HCEC 1CT (cell line): ENCODE measurements at regions not wholly inside any gene's neighbourhood (a gene's known extent, or its start where the extent isn't known, plus 50 kb on each side); places are given as distances from the start of the nearest gene placed in this dataset.

Experiments
- DNase-seq: peaks from one replicate; pipeline ENCODE4 v3.0.0-alpha.2; 2017

DNA sequence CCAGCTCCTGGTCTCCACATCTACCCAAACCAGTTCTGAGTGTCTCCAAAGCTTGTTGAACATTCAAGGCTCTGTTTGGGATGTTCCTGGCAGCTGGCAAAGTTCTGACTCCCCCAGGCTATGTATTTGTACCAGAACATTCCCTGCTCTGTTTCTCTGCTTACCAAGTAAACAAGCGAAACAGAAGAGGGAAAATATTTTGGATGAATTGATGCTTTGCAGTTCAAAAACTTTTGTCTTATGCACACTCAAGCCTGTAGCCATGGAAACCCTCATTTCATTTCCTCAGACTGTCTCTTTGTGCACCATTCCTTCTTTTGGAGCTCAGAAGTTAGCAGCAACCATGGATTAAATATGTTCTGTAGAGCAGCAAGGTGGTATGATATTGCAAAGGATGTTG lies 145.8 kb downstream of the ACTL7B start:
- DNase-seq = no peak

DNA sequence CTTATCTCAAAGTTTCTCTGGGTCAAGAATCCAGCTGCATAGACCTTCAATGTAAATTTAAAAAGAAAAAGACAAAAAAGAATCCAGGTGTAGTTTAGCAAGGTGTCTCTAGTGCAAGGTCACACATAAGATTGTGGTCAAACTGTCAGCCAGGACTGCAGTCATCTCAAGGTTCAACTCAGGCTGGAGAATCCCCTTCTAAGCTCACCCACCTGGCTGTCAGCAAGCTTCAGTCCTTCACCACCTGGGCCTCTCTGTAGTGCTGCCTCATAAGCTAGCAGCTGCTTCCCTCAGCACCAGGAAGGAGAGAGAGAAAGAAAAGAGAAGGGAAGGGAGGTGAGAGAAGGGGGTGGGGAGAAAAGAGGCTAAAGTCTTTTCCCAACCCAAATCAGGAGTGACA lies 146.7 kb downstream of the ACTL7B start:
- DNase-seq = no peak

DNA sequence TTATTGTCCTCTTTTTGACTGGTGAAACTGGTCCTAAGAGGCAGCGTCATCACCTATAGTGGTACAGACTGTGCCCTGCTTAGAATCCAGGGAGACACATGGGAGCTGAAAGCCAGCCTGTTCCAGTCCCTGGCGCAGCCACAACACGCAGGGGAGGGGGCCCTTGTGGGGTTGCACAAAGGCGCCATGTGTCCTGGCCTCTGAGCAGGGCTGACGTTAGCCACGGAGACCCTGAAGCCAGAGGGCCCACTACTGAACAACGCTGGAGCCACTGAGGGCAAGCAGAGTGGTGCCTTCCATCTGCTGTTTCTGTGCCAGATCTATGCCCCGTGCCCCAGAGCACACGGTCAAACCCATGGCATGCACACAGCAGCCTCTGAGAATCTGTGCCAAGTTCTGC lies 147.3 kb downstream of the ACTL7B start:
- DNase-seq = no peak

DNA sequence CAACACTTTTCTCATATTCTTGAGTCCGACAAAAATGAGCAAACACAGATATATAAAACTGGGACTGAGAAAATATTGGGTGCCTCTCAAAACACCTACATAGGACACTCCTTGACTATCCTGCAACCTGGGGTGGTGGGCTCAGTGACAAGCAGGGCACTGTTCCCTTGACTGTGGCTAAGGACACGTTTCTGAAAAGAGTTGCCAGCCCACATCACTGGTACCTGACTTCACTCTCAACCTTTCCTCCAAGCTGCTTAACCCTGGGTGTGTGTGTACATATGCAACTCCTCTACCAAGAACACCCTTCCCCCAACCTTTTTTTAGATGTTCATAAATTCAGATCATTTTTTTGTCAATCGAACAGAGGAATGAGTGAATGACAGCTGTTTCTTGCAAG lies 148.7 kb downstream of the ACTL7B start:
- DNase-seq = no peak

DNA sequence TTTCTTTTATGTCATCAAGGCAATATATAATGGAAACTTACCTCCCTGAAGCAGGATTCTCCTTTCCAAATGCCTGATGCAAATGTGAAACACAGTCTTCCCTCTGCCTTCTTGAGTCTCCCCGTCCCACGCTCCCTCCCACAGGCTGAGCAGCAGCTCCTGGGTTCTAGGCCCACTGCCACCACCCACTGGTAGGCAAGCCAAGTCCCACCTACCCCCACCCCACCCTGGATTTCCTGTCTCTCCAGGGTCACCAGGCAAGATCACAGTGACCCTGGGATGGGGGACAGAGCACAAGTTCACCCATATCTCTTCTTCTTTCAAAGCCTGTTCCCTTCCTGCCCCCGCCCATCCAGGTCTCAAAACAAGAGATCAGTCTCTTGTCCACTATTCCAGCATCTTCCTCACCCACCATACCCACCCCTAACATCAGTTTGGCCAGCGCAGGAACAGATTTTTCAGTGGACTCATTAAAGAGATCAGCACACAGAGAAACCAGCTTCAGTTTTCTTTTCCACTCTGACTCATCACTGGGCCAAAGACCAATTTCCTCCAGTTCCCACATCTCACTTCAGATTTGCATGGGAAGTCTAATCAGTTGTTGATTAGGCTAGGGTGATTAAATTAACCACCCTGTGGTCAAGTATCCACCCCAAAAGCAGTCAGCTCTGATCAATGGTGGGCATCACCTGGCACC lies 151.5 kb downstream of the ACTL7B start:
- no peak for DNase-seq

DNA sequence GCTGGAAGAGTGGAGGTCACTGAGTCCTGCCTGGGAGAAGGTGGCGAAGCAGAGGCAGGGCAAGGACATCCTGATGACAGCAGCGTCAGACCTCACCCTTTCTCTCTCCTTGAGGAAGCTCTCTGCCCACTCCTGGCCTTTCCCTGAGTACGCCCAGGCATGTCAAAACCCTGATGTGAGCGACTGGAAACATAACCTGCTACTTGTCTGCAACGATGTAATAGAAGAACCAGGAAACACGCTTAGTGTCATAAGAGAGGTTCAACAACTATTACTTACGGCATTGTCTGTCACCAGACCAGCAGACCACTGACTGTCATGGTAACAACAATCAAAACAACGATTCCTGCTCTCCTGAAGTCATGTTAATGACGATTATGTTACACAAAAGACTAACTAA lies 152.4 kb downstream of the ACTL7B start:
- no peak for DNase-seq

DNA sequence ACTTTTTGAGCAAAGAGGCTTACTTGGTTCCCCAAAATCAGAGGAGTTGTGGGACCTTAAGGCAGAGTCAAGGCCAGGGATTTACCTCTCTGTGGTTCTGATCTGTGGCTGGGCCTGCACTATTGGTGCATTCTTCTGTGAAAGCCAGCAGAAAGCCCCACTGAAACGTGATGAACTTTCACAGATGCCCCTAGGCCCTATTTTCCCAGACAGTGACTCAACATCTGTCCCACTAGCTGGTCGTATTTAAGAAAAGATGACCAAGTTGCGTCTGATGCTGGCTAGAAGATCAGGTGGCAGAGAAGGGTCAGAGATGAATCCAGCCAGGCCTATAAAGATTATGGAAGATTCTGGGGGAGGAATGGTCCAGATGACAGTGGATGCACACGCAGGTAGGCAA lies 153.1 kb downstream of the ACTL7B start:
- DNase-seq = no peak

DNA sequence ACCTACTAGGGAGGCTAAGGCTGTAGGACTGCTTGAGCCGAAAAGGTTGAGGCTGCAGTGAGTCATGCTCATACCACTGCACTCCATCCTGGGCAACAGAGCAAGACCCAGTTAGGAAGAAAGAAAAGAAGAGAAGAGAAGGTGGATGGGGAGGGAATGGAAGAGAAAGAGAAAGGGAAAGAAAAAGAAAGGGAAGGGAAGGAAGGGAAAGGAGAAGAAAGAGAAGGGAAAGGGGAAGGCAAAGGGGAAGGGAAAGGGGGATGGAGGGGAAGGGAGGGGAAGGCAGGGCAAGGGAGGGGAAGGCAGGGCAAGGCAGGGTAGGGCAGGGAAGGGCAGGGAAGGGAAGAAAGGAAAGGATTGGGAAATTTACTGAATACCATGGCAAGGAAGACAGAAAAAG lies 157.0 kb downstream of the ACTL7B start:
- no peak for DNase-seq

DNA sequence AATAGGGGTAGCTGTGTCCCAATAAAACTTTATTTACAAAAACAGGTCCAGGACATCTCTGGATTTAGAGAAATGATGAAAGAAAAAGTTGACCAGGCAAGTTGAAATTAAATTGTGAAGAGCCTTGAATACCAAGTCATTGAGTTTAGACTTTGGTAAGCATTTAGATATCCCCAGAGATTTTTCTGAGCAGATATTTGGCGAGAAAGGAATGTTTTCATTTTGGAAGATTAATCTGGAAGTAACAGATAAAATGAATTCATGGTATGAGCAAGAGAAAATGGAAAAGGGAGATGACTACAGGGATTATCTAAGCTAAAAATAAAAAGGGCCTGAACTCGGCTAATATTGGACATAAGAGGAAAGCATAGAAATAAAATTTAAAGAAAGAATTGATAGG lies 157.6 kb downstream of the ACTL7B start:
- no peak for DNase-seq

DNA sequence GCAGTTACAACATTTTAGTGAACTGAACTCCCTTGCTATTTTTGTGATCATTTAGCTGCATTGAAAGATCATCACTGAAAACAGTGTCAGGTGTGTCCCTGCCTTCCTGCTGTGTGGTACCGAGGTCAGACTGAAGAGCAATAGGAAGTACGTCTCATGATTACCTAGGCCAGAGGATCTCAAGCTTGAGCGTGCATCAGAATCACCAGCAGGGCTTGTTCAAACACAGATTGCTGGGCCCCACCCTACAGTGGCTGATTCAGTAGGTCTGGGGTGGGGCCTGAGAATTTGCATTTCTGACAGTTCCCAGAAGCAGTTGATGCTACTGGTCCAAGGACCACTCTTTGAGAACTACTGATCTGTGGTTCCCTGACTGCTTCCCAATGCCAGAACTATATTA lies 159.6 kb downstream of the ACTL7B start:
- DNase-seq = no peak

DNA sequence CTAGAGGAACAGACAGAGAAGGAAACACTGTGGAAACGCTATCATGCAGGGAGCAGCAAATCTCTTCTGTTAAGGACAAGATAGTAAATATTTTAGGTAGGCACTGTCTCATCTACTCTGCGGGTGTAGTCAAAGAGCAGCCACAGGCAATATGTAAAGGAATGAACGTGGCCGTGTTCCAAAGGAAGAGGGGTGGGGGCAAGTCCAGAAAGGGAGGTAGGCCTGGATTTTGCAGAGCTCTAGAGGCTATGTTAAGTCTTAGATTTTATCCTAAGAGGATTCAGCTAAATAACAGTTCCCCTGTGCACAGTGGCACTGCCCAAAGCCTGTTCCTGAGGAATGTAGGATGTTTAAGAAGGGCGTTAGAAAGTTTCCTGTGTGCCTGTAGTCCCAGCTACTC lies 161.6 kb downstream of the ACTL7B start:
- no peak for DNase-seq

DNA sequence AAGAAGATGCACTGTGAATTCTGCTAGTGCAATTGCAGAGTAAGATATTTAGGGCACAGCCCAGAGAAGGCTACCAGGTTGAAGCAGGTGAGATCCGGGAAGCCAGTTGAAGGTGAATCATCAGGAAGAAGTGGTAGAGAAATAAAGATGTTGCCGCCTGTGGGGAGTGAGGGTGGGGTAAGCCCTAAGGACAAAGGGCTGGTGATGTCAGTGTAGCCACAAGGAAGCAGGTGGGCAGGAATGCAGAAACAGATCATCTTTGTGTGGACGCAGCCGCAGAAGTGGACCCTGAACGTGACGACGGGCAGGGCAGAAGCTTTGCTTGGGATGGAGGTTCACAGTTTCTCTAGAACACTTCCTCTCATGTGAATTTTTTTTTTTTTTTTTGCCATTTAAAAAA lies 164.2 kb downstream of the ACTL7B start:
- no peak for DNase-seq

DNA sequence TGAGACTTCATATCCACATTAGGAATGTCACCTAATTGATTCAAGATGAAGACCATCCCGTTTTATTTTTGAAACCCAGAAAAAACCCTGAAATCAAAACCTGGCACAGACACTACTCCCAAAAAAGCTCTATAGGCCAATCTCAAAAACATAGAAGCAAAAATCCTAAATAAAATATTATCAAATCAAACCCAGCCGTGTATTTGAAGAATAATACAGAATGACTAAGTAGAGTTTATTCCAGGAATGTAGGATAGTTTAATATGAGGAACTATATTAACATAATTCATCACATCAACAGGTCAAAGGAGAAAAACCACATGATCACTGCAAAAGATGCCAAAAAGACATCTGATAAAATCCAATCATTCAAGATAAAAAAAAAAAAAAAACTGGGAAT lies 167.1 kb downstream of the ACTL7B start:
- no peak for DNase-seq

DNA sequence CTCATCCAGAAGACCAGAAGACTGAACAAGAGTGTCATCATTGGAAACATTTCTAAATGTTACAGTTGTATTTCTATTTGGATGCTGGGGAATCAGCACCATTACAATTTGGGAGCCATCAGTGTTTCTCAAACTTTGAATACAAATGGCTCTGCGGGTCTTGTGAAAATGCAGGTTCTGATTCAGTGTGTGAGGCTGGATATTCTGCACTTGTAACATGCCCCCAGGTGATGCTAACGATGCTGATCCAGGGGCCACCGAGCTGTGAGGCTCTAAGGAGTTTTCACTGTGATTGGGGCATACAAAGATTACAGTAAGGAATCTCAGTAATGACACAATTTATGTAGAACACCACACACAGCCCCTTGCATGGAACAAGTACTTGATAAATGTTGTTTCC lies 167.7 kb downstream of the ACTL7B start:
- no peak for DNase-seq

DNA sequence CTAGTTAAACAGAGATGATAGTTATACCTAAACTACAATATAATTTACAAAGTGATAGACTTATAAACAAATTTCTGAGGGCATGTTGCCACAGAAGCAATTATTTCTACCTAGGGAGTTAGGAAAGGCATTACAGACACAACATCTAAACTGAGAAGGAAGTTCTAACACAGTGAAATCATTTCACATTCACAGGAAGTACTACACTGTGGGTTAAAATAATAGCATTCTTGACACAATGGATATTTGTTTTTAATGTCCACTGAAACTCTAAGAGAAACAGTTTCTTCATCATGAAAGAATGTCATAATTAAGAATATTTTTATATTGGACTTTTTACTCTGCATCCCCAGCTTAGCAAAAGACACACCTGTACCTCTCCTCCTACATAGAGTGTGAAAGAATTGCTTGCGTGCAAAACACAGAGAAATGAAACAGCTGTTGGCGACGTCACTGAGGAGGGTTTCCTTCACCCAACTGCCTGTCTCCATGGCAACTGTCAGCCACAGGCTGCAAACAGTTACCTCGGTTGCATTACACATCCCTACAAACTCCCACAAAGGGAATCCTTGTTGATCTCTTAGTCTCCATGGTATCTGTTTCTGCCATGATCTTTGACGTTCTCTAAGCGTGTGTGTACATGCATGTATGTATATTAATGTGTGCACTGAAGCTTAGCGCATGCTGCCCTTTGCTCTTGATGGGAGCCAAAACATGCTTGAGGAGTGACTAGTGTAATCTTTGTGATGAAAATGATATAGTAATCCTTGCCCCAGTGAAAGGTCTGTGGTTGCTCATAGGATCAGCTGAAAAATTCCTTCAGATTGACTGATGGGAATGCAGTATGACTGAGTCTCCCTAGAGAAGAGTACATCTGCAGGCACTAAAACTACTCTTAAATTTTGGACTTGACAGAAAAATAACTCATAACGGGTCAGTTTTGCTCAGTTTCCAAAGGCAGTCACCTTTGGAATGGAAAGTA lies 168.5 kb downstream of the ACTL7B start:
- peak; percentile 42 for DNase-seq

DNA sequence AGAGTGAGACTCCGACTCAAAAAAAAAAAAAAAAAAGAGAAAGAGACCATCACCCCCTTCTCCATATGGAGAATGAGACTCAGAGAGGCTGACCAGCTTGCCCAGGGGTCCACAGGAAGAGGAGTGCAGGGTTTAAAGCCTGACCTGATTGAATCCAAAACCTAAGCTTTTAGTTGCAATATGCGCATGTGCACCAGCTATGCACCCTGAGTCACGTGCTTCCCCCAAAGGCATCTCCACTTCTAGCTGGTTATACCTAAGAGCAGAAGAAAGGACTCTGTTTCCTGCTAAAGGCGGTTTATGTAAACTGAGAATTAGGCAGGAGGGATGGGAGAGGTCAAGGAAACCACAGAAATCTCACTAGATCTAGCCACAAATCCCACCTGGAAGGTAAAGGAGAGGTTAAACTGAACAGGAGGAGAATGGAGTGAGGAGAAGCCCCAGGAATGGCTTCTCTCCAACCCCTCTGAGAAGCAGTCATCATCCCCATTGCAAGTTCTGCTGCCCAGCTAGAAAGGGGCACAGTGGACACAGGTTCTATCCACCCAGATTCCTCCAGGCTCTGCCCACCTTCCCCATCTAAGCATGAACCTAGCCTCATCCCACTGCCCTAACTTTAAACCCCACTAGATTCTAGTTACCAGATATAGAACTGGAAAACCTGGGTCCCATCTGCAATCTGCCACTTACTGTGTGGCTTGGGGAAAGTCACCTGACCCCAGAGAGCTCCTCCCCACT lies 171.3 kb downstream of the ACTL7B start:
- no peak for DNase-seq

DNA sequence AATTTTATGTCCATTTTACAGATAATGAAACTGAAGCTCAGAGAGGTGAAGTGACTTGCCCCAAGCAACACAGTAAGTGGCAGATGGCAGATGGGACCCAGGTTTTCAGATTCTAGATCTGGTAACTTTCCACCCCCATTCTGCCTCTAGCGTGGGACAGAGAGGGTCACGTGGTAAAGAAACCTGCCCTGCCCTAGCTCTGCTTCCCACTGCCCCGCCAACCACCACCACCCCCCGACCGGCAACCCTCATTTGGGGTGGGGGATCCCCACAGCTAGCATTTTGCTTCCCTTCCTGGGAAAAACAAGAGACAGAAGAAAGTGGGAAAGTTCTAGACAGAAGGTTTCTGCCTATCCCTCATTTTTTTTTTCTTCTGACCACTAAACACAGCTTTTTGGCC lies 172.5 kb downstream of the ACTL7B start:
- DNase-seq = no peak

DNA sequence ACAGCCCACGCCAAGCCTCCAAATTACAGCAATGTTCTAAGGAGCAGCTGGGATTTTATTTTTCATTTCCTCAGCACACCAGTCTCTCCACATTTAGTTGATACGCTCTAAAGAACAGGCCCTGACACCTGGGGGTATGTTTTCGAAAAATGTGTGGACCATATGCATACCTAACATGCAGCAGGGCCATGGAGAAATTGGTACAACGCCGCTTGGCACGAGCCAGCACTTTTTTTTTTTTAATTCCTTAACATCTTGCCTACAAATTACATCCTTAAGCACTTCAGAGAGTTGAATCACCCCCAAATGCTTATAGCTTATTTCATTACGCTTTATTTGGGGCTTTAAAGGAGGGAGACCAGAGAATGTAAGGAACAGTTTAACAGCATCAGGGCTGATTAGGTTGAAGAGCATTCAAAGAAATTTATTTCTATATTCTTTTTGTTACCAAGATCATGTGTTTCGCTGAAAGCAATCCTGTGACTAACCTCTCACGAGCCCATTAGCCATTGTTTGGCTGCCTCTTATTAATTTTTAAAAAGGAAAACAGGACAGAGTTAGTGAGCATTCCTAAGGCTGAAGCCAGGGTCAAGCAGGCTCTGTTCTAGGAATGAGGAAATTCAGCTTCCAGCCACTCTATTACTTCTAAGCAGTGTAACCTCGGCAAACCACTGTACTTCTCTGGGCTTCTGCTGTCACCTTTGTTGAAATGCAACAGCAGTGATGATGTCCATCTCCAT lies 173.8 kb downstream of the ACTL7B start:
- peak; percentile 10 for DNase-seq

DNA sequence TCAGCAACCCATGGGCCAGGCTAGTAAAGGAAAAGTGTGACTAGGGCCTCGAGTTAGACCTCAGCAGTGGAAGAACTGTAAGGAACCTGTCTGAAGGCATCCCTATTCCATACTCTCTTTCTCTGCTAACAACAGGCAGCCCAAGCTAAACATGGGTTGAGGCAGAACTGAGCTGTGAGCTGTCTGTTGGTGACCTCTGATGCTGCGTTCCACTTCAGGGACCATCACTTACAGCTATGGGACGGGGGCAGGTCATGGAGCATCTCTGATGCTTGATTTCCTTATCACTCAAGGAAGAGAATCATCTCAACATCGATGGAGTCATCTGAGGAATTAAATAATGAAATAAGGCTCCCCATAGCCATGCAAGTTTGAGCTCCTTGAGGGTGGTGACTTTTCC lies 174.8 kb downstream of the ACTL7B start:
- DNase-seq = no peak

DNA sequence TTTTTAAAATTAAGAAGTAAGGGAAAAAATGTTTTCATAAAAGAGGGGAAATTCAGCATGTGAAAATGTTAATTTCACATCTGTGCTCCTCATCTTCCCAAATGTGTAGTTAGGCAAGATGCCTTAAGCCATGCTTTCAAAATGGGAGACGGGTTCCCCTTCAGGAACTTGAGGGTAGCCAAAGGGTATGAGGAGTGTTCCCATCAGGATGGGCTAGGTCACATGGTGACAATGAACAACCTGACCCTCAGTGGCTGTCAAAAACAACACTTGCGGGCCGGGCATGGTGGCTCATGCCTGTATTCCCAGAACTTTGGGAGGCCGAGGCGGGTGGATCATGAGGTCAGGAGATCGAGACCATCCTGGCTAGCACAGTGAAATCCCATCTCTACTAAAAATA lies 178.0 kb downstream of the ACTL7B start:
- no peak for DNase-seq

DNA sequence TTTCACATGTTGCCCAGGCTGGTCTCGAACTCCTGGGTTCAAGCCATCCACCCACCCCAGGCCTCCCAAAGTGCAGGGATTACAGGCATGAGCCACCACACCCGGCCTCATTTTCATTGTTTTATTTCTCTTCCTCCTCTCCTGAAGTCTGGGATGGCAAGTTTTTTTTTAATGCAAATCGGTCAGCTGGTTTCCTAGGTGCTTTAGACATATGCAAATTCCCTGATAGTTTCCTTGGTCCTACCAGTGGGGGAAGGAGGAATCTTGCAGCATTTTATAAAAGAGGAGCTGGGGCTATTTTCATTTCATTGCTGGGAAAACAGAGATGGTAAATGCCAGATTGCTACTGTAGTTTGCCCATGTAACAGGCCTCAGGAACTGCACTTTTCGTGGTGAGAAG lies 179.4 kb downstream of the ACTL7B start:
- DNase-seq = no peak

DNA sequence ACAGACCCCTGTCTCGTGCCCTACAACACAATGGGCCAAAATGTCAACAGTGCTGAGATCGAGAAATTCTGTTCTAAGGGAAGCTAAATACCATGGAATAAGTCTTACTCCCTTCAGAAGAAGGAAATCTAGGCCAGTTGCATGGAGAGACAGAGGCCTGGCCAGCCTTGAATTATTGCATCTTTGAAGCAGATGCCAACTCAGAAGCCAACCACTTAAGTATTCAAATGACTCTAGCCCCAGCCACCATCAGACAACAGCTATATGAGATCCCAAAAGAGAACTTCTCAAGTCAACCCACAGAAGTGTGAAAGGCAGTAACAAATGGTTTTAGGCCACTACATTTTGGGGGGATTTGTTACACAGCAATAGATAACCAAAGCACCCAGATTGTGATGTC lies 180.1 kb downstream of the ACTL7B start:
- DNase-seq = no peak
